ENCODE measurements at regions not wholly inside any gene's neighbourhood (a gene's known extent, or its start where the extent isn't known, plus 50 kb on each side); places are given as distances from the start of the nearest gene placed in this dataset.

GRCh38 chr6:114418304-114418972 is 75.6 kb upstream of the HS3ST5 start:
- Mint-ChIP-seq H3K36me3 (ENCODE audit: insufficient read depth, unreplicated experiment) (no peaks in the 10 kb centered on the region), H3K27ac (ENCODE audit: unreplicated experiment) (no peak overlapping the region), H3K4me1 (ENCODE audit: low read depth, unreplicated experiment) (no peaks in the 10 kb centered on the region), H3K27me3 (ENCODE audit: unreplicated experiment) (no peaks in the 10 kb centered on the region), H3K4me3 (ENCODE audit: low read depth, unreplicated experiment) (no peak overlapping the region), H3K9me3 (ENCODE audit: low read depth, unreplicated experiment) (no peaks in the 10 kb centered on the region)
- intact Hi-C loops (cut with micrococcal nuclease; ENCODE audit: unreplicated experiment), result no loop called here
- BruUV-seq (replicated peaks), result no TSS peak
- DNase-seq, result no peak
- no peak for TF ChIP-seq CTCF (IDR thresholded peaks at IDR 0.05; ENCODE audit: unreplicated experiment)
- CTCF ChIA-PET, result no interaction called here

- Mint-ChIP-seq H3K36me3 (ENCODE audit: insufficient read depth, unreplicated experiment) (no peaks in the 10 kb centered on the region), H3K4me3 (ENCODE audit: low read depth, unreplicated experiment) (no peak overlapping the region), H3K9me3 (ENCODE audit: low read depth, unreplicated experiment) (no peaks in the 10 kb centered on the region), H3K27ac (ENCODE audit: unreplicated experiment) (no peak overlapping the region), H3K4me1 (ENCODE audit: low read depth, unreplicated experiment) (no peaks in the 10 kb centered on the region), H3K27me3 (ENCODE audit: unreplicated experiment) (no peaks in the 10 kb centered on the region)
- no peak for DNase-seq
- TF ChIP-seq CTCF (IDR thresholded peaks at IDR 0.05; ENCODE audit: unreplicated experiment), result no peak
- no TSS peak for BruUV-seq (replicated peaks)
- CTCF ChIA-PET, result no interaction called here
- intact Hi-C loops (cut with micrococcal nuclease; ENCODE audit: unreplicated experiment), result no loop called here
Measured at GRCh38 chr6:114407426-114408035, 64.7 kb upstream of the HS3ST5 start.

- H3K4me1 Mint-ChIP-seq (ENCODE audit: low read depth, unreplicated experiment), result no peaks in the 10 kb centered on the region
- no peak overlapping the region for H3K4me3 Mint-ChIP-seq (ENCODE audit: low read depth, unreplicated experiment)
- H3K36me3 Mint-ChIP-seq (ENCODE audit: insufficient read depth, unreplicated experiment), result no peaks in the 10 kb centered on the region
- no peaks in the 10 kb centered on the region for H3K27me3 Mint-ChIP-seq (ENCODE audit: unreplicated experiment)
- DNase-seq, result no peak
- intact Hi-C loops (cut with micrococcal nuclease; ENCODE audit: unreplicated experiment), result no loop called here
- CTCF ChIA-PET, result interaction anchor here (0.5 to 0.7 kb wide), 2 partner anchors 442 to 530 kb away, joined by 3 read pairs; no protein-coding TSS in a partner anchor
- BruUV-seq (replicated peaks), result no TSS peak
- H3K9me3 Mint-ChIP-seq (ENCODE audit: low read depth, unreplicated experiment), result no peaks in the 10 kb centered on the region
- no peak overlapping the region for H3K27ac Mint-ChIP-seq (ENCODE audit: unreplicated experiment)
- TF ChIP-seq CTCF (IDR thresholded peaks at IDR 0.05; ENCODE audit: unreplicated experiment), result no peak
Measured at GRCh38 chr6:114404339-114404955, 61.6 kb upstream of the HS3ST5 start.

GRCh38 chr6:114403858-114404257 is 61.0 kb upstream of the HS3ST5 start:
- BruUV-seq (replicated peaks), result no TSS peak
- Mint-ChIP-seq H3K36me3 (ENCODE audit: insufficient read depth, unreplicated experiment) (no peaks in the 10 kb centered on the region), H3K4me3 (ENCODE audit: low read depth, unreplicated experiment) (no peak overlapping the region), H3K9me3 (ENCODE audit: low read depth, unreplicated experiment) (no peaks in the 10 kb centered on the region), H3K27ac (ENCODE audit: unreplicated experiment) (no peak overlapping the region), H3K4me1 (ENCODE audit: low read depth, unreplicated experiment) (no peaks in the 10 kb centered on the region), H3K27me3 (ENCODE audit: unreplicated experiment) (no peaks in the 10 kb centered on the region)
- CTCF ChIA-PET, result interaction anchor here (0.5 kb wide), 1 partner anchor 441 kb away, joined by 3 read pairs; no protein-coding TSS in a partner anchor
- intact Hi-C loops (cut with micrococcal nuclease; ENCODE audit: unreplicated experiment), result no loop called here
- DNase-seq, result no peak
- TF ChIP-seq CTCF (IDR thresholded peaks at IDR 0.05; ENCODE audit: unreplicated experiment), result no peak

Measured in Calu3 (cell line).